ENCODE measurements at regions not wholly inside any gene's neighbourhood (a gene's known extent, or its start where the extent isn't known, plus 50 kb on each side); places are given as distances from the start of the nearest gene placed in this dataset.
"Not testable (repeated sequence)": the region's sequence is repeated elsewhere in the genome, so short reads cannot be mapped to it uniquely, and the experiment has no call there.

- FAIRE-seq; DNase-seq (ENCODE audit: insufficient read length, low spot score): not testable (repeated sequence)
These were observed 51.0 kb upstream of the CDYL start for GRCh38 chr6:4725136-4725760.

- DNase-seq (ENCODE audit: insufficient read length, low spot score); FAIRE-seq: not testable (repeated sequence)
These were observed 51.5 kb upstream of the CDYL start for GRCh38 chr6:4724727-4725126.

- TF ChIP-seq CTCF (IDR thresholded peaks at IDR 0.05; ENCODE audit: insufficient read depth, missing control alignments) = no peak
- DNase-seq (ENCODE audit: insufficient read length, low spot score) = no peak
- no peak for FAIRE-seq
These were observed 52.8 kb upstream of the CDYL start for GRCh38 chr6:4723383-4723782.

- not testable (repeated sequence) for FAIRE-seq
These were observed 54.8 kb upstream of the CDYL start for GRCh38 chr6:4721368-4721767.

GRCh38 chr6:4719491-4719890 lies 56.7 kb upstream of the CDYL start:
- FAIRE-seq = no peak
- DNase-seq (ENCODE audit: insufficient read length, low spot score) = no peak
- no peak for TF ChIP-seq CTCF (IDR thresholded peaks at IDR 0.05; ENCODE audit: insufficient read depth, missing control alignments)

More at GRCh38 chr6:4721368-4721767, 54.8 kb upstream of the CDYL start:
- not testable (repeated sequence) for DNase-seq (ENCODE audit: insufficient read length, low spot score)

- no peak for FAIRE-seq
- TF ChIP-seq CTCF (IDR thresholded peaks at IDR 0.05; ENCODE audit: insufficient read depth, missing control alignments) = no peak
These were observed 58.3 kb upstream of the CDYL start for GRCh38 chr6:4717856-4718255.

GRCh38 chr6:4717124-4717523 lies 59.1 kb upstream of the CDYL start:
- FAIRE-seq (no peak), DNase-seq (ENCODE audit: insufficient read length, low spot score) (no peak)
- no peak for TF ChIP-seq CTCF (IDR thresholded peaks at IDR 0.05; ENCODE audit: insufficient read depth, missing control alignments)

More at GRCh38 chr6:4717856-4718255, 58.3 kb upstream of the CDYL start:
- DNase-seq (ENCODE audit: insufficient read length, low spot score) = no peak

- no peak for TF ChIP-seq CTCF (IDR thresholded peaks at IDR 0.05; ENCODE audit: insufficient read depth, missing control alignments)
- no peak for FAIRE-seq
- no peak for DNase-seq (ENCODE audit: insufficient read length, low spot score)
These were observed 61.2 kb upstream of the CDYL start for GRCh38 chr6:4714961-4715501.

GRCh38 chr6:4712291-4712690 lies 63.9 kb upstream of the CDYL start:
- FAIRE-seq = no peak
- TF ChIP-seq CTCF (IDR thresholded peaks at IDR 0.05; ENCODE audit: insufficient read depth, missing control alignments) = no peak

More at GRCh38 chr6:4712291-4712690, 63.9 kb upstream of the CDYL start:
- DNase-seq (ENCODE audit: insufficient read length, low spot score) = no peak

Measured in D721Med (cell line).